GM21717 (cell line): ENCODE measurements at regions not wholly inside any gene's neighbourhood (a gene's known extent, or its start where the extent isn't known, plus 50 kb on each side); places are given as distances from the start of the nearest gene placed in this dataset.

Experiments
- ATAC-seq: cut with Tn5 transposase; IDR thresholded peaks from one replicate; pipeline ENCODE4 v1.9.1; 2021; ENCODE audit warnings: mild to moderate bottlenecking, moderate library complexity; ENCODE audit not compliant: unreplicated experiment

DNA sequence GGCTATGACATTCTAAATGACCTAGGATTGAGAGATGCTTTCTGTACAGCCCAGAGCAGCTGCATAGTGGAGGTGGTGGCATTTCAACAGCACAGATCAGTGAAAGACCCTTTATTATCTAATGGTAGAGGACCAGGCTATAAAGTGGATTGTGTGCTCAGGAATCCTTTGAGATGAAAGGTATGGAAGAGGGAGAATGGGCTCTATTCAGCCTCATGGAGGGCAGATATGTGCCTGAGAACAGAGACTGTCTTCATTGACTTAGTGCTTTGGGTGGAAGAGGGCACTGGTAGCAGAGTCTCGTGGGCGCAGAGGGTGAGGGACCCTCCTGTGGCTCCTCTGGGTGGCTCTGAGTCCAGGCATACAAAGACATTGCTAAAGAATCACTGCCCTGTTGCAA, 130.0 kb upstream of the SLC24A5 start:
- no peak for ATAC-seq

DNA sequence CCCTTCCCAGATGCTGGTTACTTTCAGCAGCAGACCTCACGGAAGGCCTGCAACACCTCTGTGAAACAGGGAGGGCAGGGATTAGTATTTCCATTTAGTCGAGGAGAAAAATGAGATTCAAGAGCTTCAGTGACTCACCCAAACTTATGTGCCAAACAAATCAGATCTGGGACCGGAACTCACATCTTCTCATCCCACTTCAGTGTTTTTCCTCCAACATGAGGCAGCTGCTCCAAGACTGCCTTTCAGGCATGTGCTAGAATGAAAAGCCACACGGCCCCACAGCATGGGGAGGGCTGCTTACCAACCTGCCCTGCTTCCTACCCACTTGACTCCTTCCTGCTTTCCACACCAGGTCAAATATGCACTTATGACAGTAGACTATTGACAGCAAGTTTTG, 129.4 kb upstream of the SLC24A5 start:
- no peak for ATAC-seq

DNA sequence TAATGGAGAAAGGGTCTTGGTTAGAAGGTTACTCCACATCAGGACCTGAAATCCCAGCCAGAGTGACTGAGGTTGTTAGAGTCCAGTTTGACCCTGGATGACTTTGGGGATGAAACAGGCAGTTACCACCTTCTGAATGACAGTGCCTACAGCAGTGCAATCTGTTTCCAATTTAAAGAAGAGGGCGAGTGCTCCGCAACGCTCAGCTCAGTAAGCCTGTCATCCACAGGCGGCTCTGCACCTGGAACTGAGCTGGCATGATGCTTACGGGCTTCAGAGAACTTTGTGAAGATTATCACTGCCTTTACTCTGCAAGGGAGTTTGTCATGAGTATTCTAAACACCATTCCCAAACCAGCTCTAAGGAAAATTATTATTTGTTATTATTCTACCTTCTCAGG, 127.7 kb upstream of the SLC24A5 start:
- ATAC-seq, result no peak

GRCh38 chr15:47997195-47998080, 123.4 kb upstream of the SLC24A5 start:
- no peak for ATAC-seq

DNA sequence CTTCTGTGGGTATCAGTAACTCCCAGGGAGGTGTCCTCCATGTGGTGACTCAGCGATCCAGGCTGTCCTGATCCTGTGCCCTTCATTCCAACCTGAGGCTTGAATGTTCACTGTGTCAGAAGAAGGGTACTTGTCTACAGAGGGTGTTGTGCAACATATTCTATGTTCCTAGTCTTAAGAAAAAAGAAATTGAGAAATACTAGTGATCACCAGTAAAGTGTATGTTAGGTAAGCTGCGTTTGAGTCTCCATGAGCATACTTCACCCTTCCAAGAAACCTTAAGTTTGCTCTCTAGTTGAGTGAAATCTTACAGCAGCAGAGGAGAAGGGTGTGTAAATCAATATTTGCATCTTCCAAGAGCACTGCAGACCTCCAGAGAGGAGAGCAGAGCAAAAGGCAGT, 122.2 kb upstream of the SLC24A5 start:
- no peak for ATAC-seq

DNA sequence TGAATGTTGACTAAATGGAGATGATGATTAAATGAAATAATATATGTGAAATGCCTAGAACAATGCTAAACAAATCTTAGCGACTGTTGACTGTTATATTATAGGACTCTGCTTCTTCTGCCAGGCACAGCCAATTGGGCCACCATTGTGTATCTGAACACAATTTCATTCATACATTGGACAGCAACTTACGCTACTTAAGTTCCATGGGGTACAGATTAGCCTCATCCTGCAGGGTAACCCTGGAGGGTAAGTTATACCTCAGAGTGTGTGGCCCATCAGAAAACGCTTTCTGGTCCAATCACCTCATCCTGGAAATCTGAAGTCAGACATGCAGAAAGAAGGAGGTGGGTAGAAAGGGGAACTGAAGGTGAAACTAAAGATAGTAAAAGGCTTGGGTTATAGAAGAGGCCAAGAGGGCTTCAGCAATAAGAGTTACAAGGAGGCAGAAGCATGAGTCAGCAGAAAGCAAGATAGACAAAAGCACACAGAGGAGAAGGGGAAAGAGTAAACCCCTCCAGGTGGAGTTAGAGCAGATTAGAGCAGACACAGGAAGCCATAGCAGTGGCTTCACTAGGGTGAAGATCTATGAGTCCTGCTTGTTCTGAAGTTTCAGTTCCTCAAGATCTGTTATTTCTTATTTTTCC, 119.3 kb upstream of the SLC24A5 start:
- ATAC-seq, result peak; percentile 97

- ATAC-seq, result no peak
Measured at GRCh38 chr15:48002767-48003166, 118.0 kb upstream of the SLC24A5 start.

DNA sequence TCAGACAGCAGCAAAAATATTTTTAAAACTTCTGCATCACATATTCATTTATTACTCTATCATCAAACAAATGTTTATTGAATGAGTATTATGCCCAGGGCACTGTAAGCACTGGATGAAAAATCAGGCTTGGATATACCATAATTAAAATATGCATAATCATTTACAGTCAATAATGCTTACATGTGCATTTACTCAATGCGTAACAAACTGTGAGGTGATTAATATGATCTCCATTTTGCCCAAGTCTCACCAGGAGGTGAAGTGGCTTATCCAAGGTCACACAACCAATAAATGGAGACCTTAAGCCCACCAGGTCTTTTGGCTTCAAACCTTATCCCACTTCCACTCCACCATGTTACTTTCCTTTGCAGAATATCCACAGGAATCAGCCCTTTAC, 117.3 kb upstream of the SLC24A5 start:
- ATAC-seq, result no peak

DNA sequence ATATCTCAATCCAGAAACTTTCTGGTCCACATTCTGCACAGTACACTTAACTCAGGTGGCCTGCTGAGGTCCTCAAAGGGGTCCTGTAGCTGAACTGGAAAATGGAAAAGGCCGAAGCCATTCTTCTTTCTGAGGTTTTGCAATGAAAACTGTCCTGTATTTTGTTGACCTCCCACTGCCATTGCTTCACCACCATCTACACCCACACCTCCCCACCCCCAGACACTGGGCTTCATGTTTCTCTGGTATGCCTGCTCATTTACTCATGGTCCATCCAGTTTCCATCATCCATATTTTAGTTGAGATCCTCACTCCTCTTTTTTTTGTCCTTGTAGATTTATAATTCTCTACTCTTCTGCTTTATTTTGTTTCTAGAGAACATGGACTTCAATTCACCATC, 115.7 kb upstream of the SLC24A5 start:
- no peak for ATAC-seq

DNA sequence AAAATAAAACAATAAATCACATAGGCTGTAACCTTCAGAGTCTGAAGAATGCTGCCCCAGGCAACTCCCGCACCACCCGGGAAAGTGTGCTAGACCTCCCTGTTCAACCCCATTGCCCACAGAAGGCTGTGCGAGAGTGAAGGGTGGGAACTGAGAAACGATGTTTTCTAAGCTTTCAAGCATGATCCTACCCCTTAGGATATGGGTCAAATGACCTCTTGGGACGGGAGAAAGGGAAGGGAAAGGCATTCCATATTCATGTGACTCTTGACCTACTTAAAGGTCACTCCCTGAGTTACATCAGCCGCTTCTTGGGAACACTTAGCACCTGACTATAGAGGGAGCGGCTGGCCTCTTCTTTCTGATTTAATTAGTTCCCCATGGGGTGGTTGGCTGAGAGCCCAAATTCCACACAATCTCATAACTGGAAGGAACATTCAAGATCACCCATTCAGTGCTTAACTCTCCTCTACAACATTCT, 114.7 kb upstream of the SLC24A5 start:
- no peak for ATAC-seq

- ATAC-seq, result no peak
Measured at GRCh38 chr15:48010316-48010715, 110.5 kb upstream of the SLC24A5 start.

DNA sequence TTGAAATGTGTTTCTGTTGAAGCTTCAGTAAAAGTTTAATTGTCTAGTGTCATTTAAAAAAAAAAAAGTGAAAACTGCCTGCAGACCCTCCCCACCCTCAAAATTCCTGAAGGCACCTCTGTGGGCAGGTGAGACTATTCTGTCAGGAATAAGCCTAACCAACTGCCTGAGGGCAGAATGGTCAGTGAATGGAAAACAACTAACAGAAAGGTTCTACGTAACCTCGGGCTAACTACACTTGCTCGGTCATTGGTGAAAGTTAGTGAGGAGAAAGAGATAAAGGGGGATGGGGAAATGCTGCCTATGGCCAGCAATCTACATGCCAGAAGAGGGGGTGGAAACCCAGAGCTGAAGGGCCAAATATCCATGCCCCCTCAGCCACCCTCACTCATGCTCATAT, 108.6 kb upstream of the SLC24A5 start:
- no peak for ATAC-seq

DNA sequence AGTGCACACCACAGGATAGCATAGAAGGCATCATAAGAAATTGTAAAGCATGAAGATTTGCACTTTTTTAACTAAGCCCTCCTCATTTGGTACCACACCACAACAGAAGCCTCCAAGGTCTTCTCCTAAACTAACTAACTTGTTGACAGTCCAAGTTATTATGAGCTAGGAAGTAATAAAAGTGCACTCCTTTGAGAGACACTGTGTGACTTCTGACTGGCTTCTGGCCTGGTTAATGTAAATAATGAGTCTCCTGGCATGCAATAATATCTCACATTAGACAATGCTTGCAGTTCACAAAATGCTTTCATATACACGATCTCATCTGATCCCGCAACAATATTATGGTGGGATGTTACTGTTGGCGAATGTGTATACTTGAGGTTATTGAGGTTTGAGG, 103.9 kb upstream of the SLC24A5 start:
- ATAC-seq, result no peak

- no peak for ATAC-seq
Measured at GRCh38 chr15:48017747-48018146, 103.0 kb upstream of the SLC24A5 start.

DNA sequence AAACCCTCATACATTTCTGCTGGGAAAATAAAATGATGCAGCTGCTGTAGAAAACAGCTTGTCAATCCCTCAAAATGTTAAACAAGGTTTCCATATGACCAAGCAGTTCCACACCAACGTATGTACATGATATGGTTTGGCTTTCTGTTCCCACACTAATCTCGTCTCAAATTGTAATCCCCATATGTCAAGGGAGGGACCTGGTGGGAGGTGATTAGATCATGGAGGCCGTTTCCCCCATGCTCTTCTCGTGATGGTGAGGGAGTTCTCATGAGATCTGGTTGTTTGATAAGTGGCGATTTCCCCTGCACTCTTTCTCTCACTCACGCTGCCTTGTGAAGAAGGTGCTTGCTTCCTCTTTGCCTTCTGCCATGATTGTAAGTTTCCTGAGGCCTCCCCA, 100.6 kb upstream of the SLC24A5 start:
- ATAC-seq, result no peak

DNA sequence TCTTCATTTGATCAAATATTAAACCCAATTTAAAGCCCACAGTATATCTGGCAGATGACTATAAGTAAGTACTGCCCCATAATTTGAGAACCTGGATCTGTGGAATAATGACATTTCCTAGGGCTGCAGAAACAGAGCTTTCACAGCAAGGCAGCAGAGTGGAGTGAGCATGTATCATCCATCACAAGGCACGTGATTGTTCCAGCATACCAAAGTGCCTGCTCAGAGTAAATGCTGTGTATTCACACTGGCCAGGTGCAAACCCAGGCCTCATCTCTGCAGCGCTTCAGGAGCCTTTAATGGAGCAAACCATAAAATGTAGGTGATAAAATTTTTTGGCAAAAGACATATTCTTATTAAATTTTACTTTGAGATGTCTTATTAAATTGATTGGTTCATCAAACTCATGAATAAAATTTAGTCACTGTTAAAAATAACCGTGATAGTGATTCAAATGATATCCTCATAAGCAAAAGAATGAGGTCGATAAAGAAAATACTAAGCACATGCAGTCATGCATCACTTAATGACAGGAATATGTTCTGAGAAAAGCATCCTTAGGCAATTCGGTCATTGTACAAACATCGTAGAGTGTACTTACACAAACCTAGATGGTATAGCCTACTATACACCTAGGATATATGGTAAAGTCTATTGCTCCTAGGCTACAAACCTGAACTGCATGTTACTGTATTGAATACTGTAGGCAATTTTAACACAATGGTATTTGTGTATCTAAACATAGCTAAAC, 99.3 kb upstream of the SLC24A5 start:
- no peak for ATAC-seq

- no peak for ATAC-seq
Measured at GRCh38 chr15:48025118-48025517, 95.7 kb upstream of the SLC24A5 start.

GRCh38 chr15:48028712-48029111, 92.1 kb upstream of the SLC24A5 start:
- ATAC-seq, result no peak

DNA sequence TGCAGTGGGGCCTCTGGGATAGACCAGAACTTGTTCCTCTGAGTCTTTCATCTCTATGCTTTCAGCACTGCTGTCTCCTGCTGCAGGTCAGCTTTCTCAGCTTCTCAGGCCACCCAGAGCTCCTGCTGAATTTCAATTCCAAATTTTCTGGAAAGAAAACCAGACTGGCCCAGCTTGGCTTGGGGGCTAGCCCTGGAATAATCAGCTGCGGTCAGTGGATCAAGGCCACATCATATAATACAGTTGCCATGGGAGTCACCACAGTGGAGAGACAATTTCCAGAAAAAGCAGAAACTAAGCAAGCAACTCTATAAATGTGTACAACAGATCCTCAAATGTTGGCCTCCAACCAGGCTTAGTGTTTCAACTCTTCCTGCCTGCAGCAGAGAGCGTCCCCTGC, 91.1 kb upstream of the SLC24A5 start:
- ATAC-seq, result no peak

GRCh38 chr15:48031466-48031865, 89.3 kb upstream of the SLC24A5 start:
- no peak for ATAC-seq

DNA sequence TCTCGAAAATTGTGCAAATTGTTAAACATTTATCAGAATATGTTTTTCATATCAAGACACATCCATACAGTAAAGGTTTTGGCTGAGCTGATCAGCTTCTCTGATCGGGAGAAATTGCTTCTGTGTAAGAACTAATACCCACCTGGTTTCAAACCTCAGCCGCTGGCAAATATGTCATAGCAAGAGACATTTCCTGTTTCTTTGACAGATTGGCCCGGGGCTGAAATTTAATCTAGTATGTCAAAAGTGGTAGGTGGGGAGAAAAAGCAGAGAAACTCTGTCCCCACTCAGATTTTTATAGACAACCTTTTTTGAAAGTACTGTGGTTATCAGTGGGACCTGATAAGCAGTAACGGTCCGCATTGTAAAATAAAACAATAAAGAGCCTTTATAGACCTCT, 88.8 kb upstream of the SLC24A5 start:
- no peak for ATAC-seq

GRCh38 chr15:48032911-48033310, 87.9 kb upstream of the SLC24A5 start:
- ATAC-seq, result no peak
